ENCODE measurements at regions not wholly inside any gene's neighbourhood (a gene's known extent, or its start where the extent isn't known, plus 50 kb on each side); places are given as distances from the start of the nearest gene placed in this dataset.

- TF ChIP-seq CREB1 (IDR thresholded peaks at IDR 0.05; ENCODE audit: low read depth) (no peak), TAF1 (IDR thresholded peaks at IDR 0.05; ENCODE audit: low read depth) (no peak), EP300 (IDR thresholded peaks at IDR 0.05; ENCODE audit: borderline replicate concordance) (no peak), TCF12 (IDR thresholded peaks at IDR 0.05; ENCODE audit: low read depth) (no peak), REST (IDR thresholded peaks at IDR 0.05; ENCODE audit: low read depth) (no peak), NFIC (IDR thresholded peaks at IDR 0.05) (no peak), ZBTB7A (IDR thresholded peaks at IDR 0.05; ENCODE audit: low read depth) (no peak), MAX (IDR thresholded peaks at IDR 0.05) (no peak)
These were observed 124.8 kb upstream of the TMEM72 start for GRCh38 chr10:44786286-44786850.

GRCh38 chr10:44787480-44788075 is 123.6 kb upstream of the TMEM72 start:
- TF ChIP-seq USF1 (IDR thresholded peaks at IDR 0.05) = no peak
- no peak for TF ChIP-seq YY1 (IDR thresholded peaks at IDR 0.05; ENCODE audit: low read depth)
- TF ChIP-seq REST (IDR thresholded peaks at IDR 0.05; ENCODE audit: low read depth) = no peak
- no peak for TF ChIP-seq TEAD4 (IDR thresholded peaks at IDR 0.05)
- TF ChIP-seq NFIC (IDR thresholded peaks at IDR 0.05) = no peak
- no peak for TF ChIP-seq MAX (IDR thresholded peaks at IDR 0.05)
- no peak for TF ChIP-seq CREB1 (IDR thresholded peaks at IDR 0.05; ENCODE audit: low read depth)
- TF ChIP-seq FOXM1 (IDR thresholded peaks at IDR 0.05; ENCODE audit: borderline replicate concordance, low read depth) = no peak
- TF ChIP-seq TAF1 (IDR thresholded peaks at IDR 0.05; ENCODE audit: low read depth) = no peak
- TF ChIP-seq EGR1 (IDR thresholded peaks at IDR 0.05) = no peak
- TF ChIP-seq ZBTB7A (IDR thresholded peaks at IDR 0.05; ENCODE audit: low read depth) = no peak
- TF ChIP-seq RAD21 (IDR thresholded peaks at IDR 0.05; ENCODE audit: low read depth) = no peak

DNA sequence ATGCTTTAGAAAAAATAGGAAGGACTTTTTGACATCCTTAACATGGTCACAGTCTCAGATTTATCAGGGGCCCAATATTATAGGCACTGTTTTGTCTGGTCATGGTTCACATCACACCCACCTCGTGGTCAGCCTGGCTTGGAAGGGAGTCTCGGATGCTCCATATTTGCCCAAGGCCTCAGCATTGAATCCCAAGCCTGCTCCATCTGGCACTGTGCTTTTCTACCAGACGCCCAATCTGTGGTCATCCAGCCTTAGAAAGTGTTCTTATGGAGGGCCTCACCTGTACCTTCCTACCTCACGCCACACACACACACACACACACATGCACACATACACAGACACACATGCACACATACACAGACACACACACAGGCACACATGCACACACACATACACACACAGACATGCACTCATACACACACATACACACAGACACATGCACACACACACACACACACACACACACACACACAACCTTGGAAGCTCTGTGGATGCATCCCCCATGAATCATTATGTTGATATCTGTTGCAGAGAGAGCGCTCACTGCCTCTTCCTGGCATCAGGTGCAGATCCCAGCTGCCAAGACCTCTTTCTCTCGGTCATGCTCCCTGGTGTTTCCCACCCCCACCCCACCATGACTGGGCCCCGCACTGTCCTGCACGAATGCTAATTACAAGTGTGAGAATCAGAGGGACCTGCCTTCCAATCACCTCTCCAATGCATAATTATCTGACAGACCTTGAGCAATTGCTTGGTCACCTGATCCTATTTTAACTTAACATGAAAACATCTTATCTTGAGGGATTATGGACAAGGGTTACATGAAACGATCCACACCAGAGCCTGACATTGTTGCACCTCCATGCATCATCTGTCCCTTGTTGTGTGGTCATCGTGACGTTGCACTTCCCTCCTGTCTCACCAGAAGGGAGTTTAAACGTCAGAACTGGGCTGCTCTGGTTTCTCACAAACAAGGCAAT is 122.7 kb upstream of the TMEM72 start:
- TF ChIP-seq EP300 (IDR thresholded peaks at IDR 0.05; ENCODE audit: borderline replicate concordance) (no peak), CEBPB (IDR thresholded peaks at IDR 0.05) (no peak), EGR1 (IDR thresholded peaks at IDR 0.05) (no peak), TEAD4 (IDR thresholded peaks at IDR 0.05) (no peak), NFIC (IDR thresholded peaks at IDR 0.05) (no peak), FOXM1 (IDR thresholded peaks at IDR 0.05; ENCODE audit: borderline replicate concordance, low read depth) (no peak), TCF12 (IDR thresholded peaks at IDR 0.05; ENCODE audit: low read depth) (no peak), MAX (IDR thresholded peaks at IDR 0.05) (no peak), ZBTB7A (IDR thresholded peaks at IDR 0.05; ENCODE audit: low read depth) (no peak), TAF1 (IDR thresholded peaks at IDR 0.05; ENCODE audit: low read depth) (no peak), RAD21 (IDR thresholded peaks at IDR 0.05; ENCODE audit: low read depth) (no peak), CREB1 (IDR thresholded peaks at IDR 0.05; ENCODE audit: low read depth) (no peak), YY1 (IDR thresholded peaks at IDR 0.05; ENCODE audit: low read depth) (no peak), USF1 (IDR thresholded peaks at IDR 0.05) (no peak)

DNA sequence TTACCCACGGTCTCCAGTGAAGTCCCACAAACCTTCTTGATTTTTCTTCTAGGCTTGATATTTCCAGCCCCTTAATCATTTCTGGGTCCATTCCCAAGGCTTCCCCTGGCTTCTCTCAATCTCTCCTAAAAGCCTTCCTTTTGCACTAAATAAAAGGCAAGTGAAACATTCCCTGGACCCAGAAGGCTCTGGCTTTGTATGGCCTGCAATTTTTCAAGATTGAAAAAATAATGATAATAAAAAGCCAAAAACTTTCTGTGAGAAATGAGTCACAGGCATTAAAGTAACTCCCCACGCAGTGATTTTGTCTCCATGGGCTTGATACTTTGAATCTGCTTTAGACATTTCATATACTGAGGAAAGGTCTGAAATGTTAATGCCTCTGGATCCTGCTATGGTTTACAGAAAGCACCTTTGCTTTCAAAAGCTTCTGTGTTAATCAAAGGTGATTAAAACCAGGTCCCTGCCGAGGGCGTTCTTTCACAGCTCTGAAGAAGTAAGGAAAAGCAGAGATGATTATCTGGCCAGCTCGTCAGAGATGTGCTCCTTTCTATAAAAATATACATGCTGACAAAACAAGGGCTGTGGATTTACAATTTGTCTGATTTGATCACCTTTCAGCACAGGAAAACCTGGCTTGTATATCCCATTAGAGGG is 118.9 kb upstream of the TMEM72 start:
- no peak for TF ChIP-seq EGR1 (IDR thresholded peaks at IDR 0.05)
- no peak for TF ChIP-seq RAD21 (IDR thresholded peaks at IDR 0.05; ENCODE audit: low read depth)
- TF ChIP-seq NFIC (IDR thresholded peaks at IDR 0.05) = no peak
- TF ChIP-seq TAF1 (IDR thresholded peaks at IDR 0.05; ENCODE audit: low read depth) = no peak
- TF ChIP-seq EP300 (IDR thresholded peaks at IDR 0.05; ENCODE audit: borderline replicate concordance) = no peak
- no peak for TF ChIP-seq CREB1 (IDR thresholded peaks at IDR 0.05; ENCODE audit: low read depth)
- TF ChIP-seq USF1 (IDR thresholded peaks at IDR 0.05) = no peak
- TF ChIP-seq TCF12 (IDR thresholded peaks at IDR 0.05; ENCODE audit: low read depth) = no peak
- no peak for TF ChIP-seq REST (IDR thresholded peaks at IDR 0.05; ENCODE audit: low read depth)
- TF ChIP-seq MAX (IDR thresholded peaks at IDR 0.05) = no peak
- no peak for TF ChIP-seq CEBPB (IDR thresholded peaks at IDR 0.05)
- no peak for TF ChIP-seq YY1 (IDR thresholded peaks at IDR 0.05; ENCODE audit: low read depth)
- no peak for TF ChIP-seq TEAD4 (IDR thresholded peaks at IDR 0.05)
- no peak for TF ChIP-seq FOXM1 (IDR thresholded peaks at IDR 0.05; ENCODE audit: borderline replicate concordance, low read depth)
- TF ChIP-seq ZBTB7A (IDR thresholded peaks at IDR 0.05; ENCODE audit: low read depth) = no peak
